Endothelial cell of umbilical vein (primary cell): ENCODE measurements at regions not wholly inside any gene's neighbourhood (a gene's known extent, or its start where the extent isn't known, plus 50 kb on each side); places are given as distances from the start of the nearest gene placed in this dataset.

ENCODE experiments used
- BruUV-seq: library from RNA; stranded (reverse); fragments of 400-500 nt; replicated peaks from 2 replicates; lab custom pipeline; 2021; lab: Mats Ljungman, UMichigan
- CTCF ChIA-PET: fragments of 300-600, 350-600 bp; sonication (Branson Sonifier 250); formaldehyde crosslinking; loops from one replicate; lab custom pipeline; 2021; ENCODE audit warnings: antibody characterized with exemption, inconsistent platforms; lab: Charles Lee
- POLR2A ChIA-PET: fragments of 300-600, 350-600 bp; sonication (Branson Sonifier 250); formaldehyde crosslinking; loops from one replicate; lab custom pipeline; 2021; ENCODE audit warnings: antibody characterized with exemption, inconsistent platforms; lab: Charles Lee
- DNase-seq: peaks from one replicate; pipeline ENCODE4 v3.0.0-alpha.2; 2011; ENCODE audit warnings: low read depth, low spot score
- FAIRE-seq: peaks from 2 replicates; lab custom pipeline; 2011; peaks lifted over from hg19 to GRCh38; lab: Jason Lieb, UNC
- H2AFZ ChIP-seq: 2 replicates; pipeline ENCODE4 v1.6.0; 2012; ENCODE audit warnings: low read depth, low read length, control low read depth, inconsistent platforms
- H3K27ac ChIP-seq: 2 replicates; pipeline ENCODE4 v1.5.1; 2011; ENCODE audit warnings: low read depth, mild to moderate bottlenecking, control low read depth, low read length, moderate library complexity; ENCODE audit not compliant: insufficient read depth
- H3K27me3 ChIP-seq, 2 experiments: 2 replicates each; pipeline versions ENCODE4 v1.6.0 to v1.6.1; 2011; ENCODE audit warnings: low read length in 2 of 2, mixed read lengths in 1 of 2; ENCODE audit not compliant: control insufficient read depth in 2 of 2, insufficient read depth in 2 of 2
- H3K36me3 ChIP-seq, 2 experiments: 2 replicates in 1 of 2; 3 replicates in 1 of 2; pipeline ENCODE4 v1.5.1; 2011; ENCODE audit warnings: low read length in 2 of 2, mild to moderate bottlenecking in 1 of 2, moderate library complexity in 1 of 2; ENCODE audit not compliant: control insufficient read depth in 2 of 2, insufficient read depth in 2 of 2; ENCODE audit errors: extremely low read depth in 1 of 2
- H3K4me1 ChIP-seq: 3 replicates; pipeline ENCODE4 v1.5.1; 2011; ENCODE audit warnings: mild to moderate bottlenecking, low read length; ENCODE audit not compliant: control insufficient read depth, insufficient read depth; ENCODE audit errors: extremely low read depth
- H3K4me2 ChIP-seq: 2 replicates; pipeline ENCODE4 v1.6.1; 2011; ENCODE audit warnings: low read length, control low read depth, mixed read lengths; ENCODE audit not compliant: insufficient read depth
- H3K4me3 ChIP-seq, 3 experiments: fragments of 200-600 bp in 1 of 3; sonication (generic), shearing (Covaris generic) in 1 of 3; replicated peaks in 1 of 3; 2 replicates each; pipeline ENCODE4 v1.5.1; 2011 to 2016; ENCODE audit warnings: control low read depth in 3 of 3, low read length in 3 of 3, mild to moderate bottlenecking in 2 of 3, inconsistent platforms in 1 of 3, low read depth in 1 of 3, moderate library complexity in 1 of 3; ENCODE audit not compliant: insufficient read depth in 1 of 3
- H3K79me2 ChIP-seq: 2 replicates; pipeline ENCODE4 v1.6.0; 2012; ENCODE audit warnings: low read length, inconsistent platforms; ENCODE audit not compliant: control insufficient read depth, insufficient read depth
- H3K9ac ChIP-seq: replicated peaks from 2 replicates; pipeline ENCODE3; 2011; ENCODE audit warnings: low read length, control low read depth; ENCODE audit not compliant: insufficient read depth; ENCODE audit errors: extremely low read depth
- H3K9me1 ChIP-seq: replicated peaks from 3 replicates; pipeline ENCODE4 v1.6.0; 2011; ENCODE audit warnings: mild to moderate bottlenecking, low read length; ENCODE audit not compliant: control insufficient read depth, insufficient read depth; ENCODE audit errors: extremely low read depth
- H3K9me3 ChIP-seq: replicated peaks from 2 replicates; pipeline ENCODE4 v1.5.1; 2012; ENCODE audit warnings: low read length, inconsistent platforms; ENCODE audit not compliant: control insufficient read depth, insufficient read depth
- H4K20me1 ChIP-seq: replicated peaks from 2 replicates; pipeline ENCODE3; 2011; ENCODE audit warnings: mild to moderate bottlenecking, low read length; ENCODE audit not compliant: control insufficient read depth, insufficient read depth; ENCODE audit errors: extremely low read depth
- CTCF ChIP-seq, 2 donors: IDR thresholded peaks; 1 replicate in 1 of 2; 2 replicates in 1 of 2; pipeline ENCODE4 v1.5.1; 2011; ENCODE audit warnings: low read length in 2 of 2, mild to moderate bottlenecking in 2 of 2, moderate library complexity in 2 of 2, control low read depth in 1 of 2, inconsistent platforms in 1 of 2, low read depth in 1 of 2; ENCODE audit not compliant: insufficient read depth in 1 of 2; ENCODE audit errors: extremely low read depth in 1 of 2
- EZH2 ChIP-seq: IDR thresholded peaks from 2 replicates; pipeline ENCODE4 v1.6.1; 2012; ENCODE audit warnings: borderline replicate concordance, low read depth, mild to moderate bottlenecking, moderate library complexity, low read length, inconsistent platforms; ENCODE audit not compliant: severe bottlenecking
- FOS ChIP-seq: IDR thresholded peaks from 2 replicates; pipeline ENCODE4 v1.6.1; 2011; ENCODE audit warnings: mild to moderate bottlenecking, low read length, moderate library complexity, borderline replicate concordance; ENCODE audit not compliant: insufficient read depth
- GATA2 ChIP-seq: IDR thresholded peaks from 2 replicates; pipeline ENCODE4 v1.7.0; 2011; ENCODE audit warnings: low read depth, mild to moderate bottlenecking, moderate library complexity, mixed read lengths, low read length; ENCODE audit not compliant: insufficient read length, insufficient read depth
- JUN ChIP-seq: IDR thresholded peaks from 2 replicates; pipeline ENCODE4 v1.6.1; 2011; ENCODE audit warnings: borderline replicate concordance, low read depth; ENCODE audit not compliant: insufficient read length, insufficient read depth
- MAX ChIP-seq: IDR thresholded peaks from 2 replicates; pipeline ENCODE4 v1.6.1; 2011; ENCODE audit not compliant: insufficient read depth, insufficient read length
- MYC ChIP-seq: IDR thresholded peaks from one replicate; pipeline ENCODE4 v1.6.1; 2011; ENCODE audit warnings: mild to moderate bottlenecking, low read depth, low read length
- POLR2A ChIP-seq: IDR thresholded peaks from 2 replicates; pipeline ENCODE4 v1.6.1; 2012; ENCODE audit warnings: low read depth, mild to moderate bottlenecking, control low read depth, low read length
- POLR2AphosphoS5 ChIP-seq: IDR thresholded peaks from 2 replicates; pipeline ENCODE4 v1.6.1; 2012; ENCODE audit warnings: low read depth, mild to moderate bottlenecking, control low read depth, low read length, moderate library complexity; ENCODE audit not compliant: insufficient read depth
- dilution Hi-C: fragments of 300-500 bp; cut with MboI; formaldehyde crosslinking; loops from one replicate; pipeline ENCODE4 v1.15.0; 2019; ENCODE audit warnings: low sequenced_read_pairs; ENCODE audit not compliant: extremely low pct_ligation_motif_present
- intact Hi-C: fragments of 100-400 bp; cut with micrococcal nuclease; formaldehyde crosslinking; loops from one replicate; pipeline ENCODE4 v1.10.0; 2022

- no peak overlapping the region for H2AFZ ChIP-seq
- TF ChIP-seq POLR2A = no peak
- intact Hi-C loops = no loop called here
- CTCF ChIA-PET = no interaction called here
- no TSS peak for BruUV-seq
- H3K27ac ChIP-seq = no peak overlapping the region
- no peaks in the 10 kb centered on the region for H3K9me1 ChIP-seq
- peaks cover 0 to 5% of the 10 kb centered on the region in 2 experiments for H3K27me3 ChIP-seq
- H3K36me3 ChIP-seq = no peaks in the 10 kb centered on the region
- H3K4me2 ChIP-seq = no peak overlapping the region
- dilution Hi-C loops = no loop called here
- no peaks in the 10 kb centered on the region for H3K79me2 ChIP-seq
- H3K9me3 ChIP-seq = no peaks in the 10 kb centered on the region
- DNase-seq (no peak), FAIRE-seq (no peak)
- no peak overlapping the region for H3K9ac ChIP-seq
- H3K4me1 ChIP-seq = no peaks in the 10 kb centered on the region
- no peak overlapping the region for H3K4me3 ChIP-seq
- no peaks in the 10 kb centered on the region for H4K20me1 ChIP-seq
- POLR2A ChIA-PET = no interaction called here
Observed at GRCh38 chr4:38326499-38326898, 337.5 kb upstream of the KLF3 start.

- POLR2A ChIA-PET = no interaction called here
- H3K9me3 ChIP-seq = no peaks in the 10 kb centered on the region
Observed at GRCh38 chr4:38327174-38327573, 336.8 kb upstream of the KLF3 start.

More at GRCh38 chr4:38327174-38327573, 336.8 kb upstream of the KLF3 start:
- Histone ChIP-seq H3K4me1 (no peaks in the 10 kb centered on the region), H3K36me3 (no peaks in the 10 kb centered on the region), H4K20me1 (no peaks in the 10 kb centered on the region), H3K79me2 (no peaks in the 10 kb centered on the region), H3K4me3 (no peak overlapping the region), H3K27me3 (peaks cover 0 to 5% of the 10 kb centered on the region in 2 experiments), H3K4me2 (no peak overlapping the region), H3K27ac (no peak overlapping the region), H3K9me1 (no peaks in the 10 kb centered on the region), H3K9ac (no peak overlapping the region), H2AFZ (no peak overlapping the region)
- DNase-seq = no peak
- TF ChIP-seq FOS = no peak
- no peak for TF ChIP-seq EZH2
- TF ChIP-seq JUN = no peak
- no peak for TF ChIP-seq POLR2AphosphoS5
- TF ChIP-seq GATA2 = no peak
- no peak for TF ChIP-seq MAX
- TF ChIP-seq MYC = no peak
- no peak for TF ChIP-seq CTCF (IDR thresholded peaks at IDR 0.05; ENCODE audit: extremely low read depth in 1 of 2, insufficient read depth in 1 of 2, low read depth in 1 of 2, low read length in 2 of 2)
- TF ChIP-seq POLR2A = no peak
- dilution Hi-C loops = no loop called here
- intact Hi-C loops = no loop called here
- CTCF ChIA-PET = interaction anchor here (5.5 kb wide), 1 partner anchor 8 kb away, joined by 35 read pairs; no protein-coding TSS in a partner anchor
- FAIRE-seq = no peak
- BruUV-seq = no TSS peak
